PC-3 (cell line): ENCODE measurements at regions not wholly inside any gene's neighbourhood (a gene's known extent, or its start where the extent isn't known, plus 50 kb on each side); places are given as distances from the start of the nearest gene placed in this dataset.

Experiments used
- ATAC-seq: fragments of 200-7000 bp; cut with Tn5 transposase; 2 replicates; pipeline ENCODE4 v1.9.1; 2020; ENCODE audit warnings: mild to moderate bottlenecking, moderate library complexity
- BruUV-seq: library from RNA; stranded (reverse); fragments of 400-500 nt; replicated peaks from 2 replicates; lab custom pipeline; 2021; lab: Mats Ljungman, UMichigan
- CTCF ChIA-PET: fragments of 300-600 bp; sonication (Branson Sonifier 250); formaldehyde crosslinking; loops from one replicate; lab custom pipeline; 2022; ENCODE audit warnings: antibody characterized with exemption; lab: Charles Lee
- POLR2A ChIA-PET: fragments of 300-600 bp; sonication (Branson Sonifier 250); formaldehyde crosslinking; loops from one replicate; lab custom pipeline; 2022; ENCODE audit warnings: antibody characterized with exemption; ENCODE audit not compliant: unreplicated experiment; lab: Charles Lee
- DNase-seq: peaks from one replicate; pipeline ENCODE4 v3.0.0-alpha.2; 2015
- H2AFZ ChIP-seq: fragments of 300-600 bp; sonication (generic); 2 replicates; pipeline ENCODE4 v1.6.0; 2016; ENCODE audit warnings: antibody characterized with exemption, low read length
- H3F3A ChIP-seq: fragments of 300-600 bp; sonication (generic); one replicate; pipeline ENCODE4 v1.6.0; 2017; ENCODE audit warnings: antibody characterized with exemption, low read length, control low read depth, mild to moderate bottlenecking; ENCODE audit not compliant: unreplicated experiment
- H3K27ac ChIP-seq: fragments of 300-600 bp; sonication (generic); 2 replicates; pipeline ENCODE4 v1.5.1; 2016; ENCODE audit warnings: mild to moderate bottlenecking, low read length
- H3K27me3 ChIP-seq: fragments of 300-600 bp; sonication (generic); 2 replicates; pipeline ENCODE4 v1.6.1; 2016; ENCODE audit warnings: low read length, mixed read lengths
- H3K36me3 ChIP-seq: fragments of 300-600 bp; sonication (generic); 2 replicates; pipeline ENCODE4 v1.6.1; 2016; ENCODE audit warnings: low read depth, mixed run types, low read length, mixed read lengths
- H3K4me1 ChIP-seq: fragments of 300-600 bp; sonication (generic); 2 replicates; pipeline ENCODE4 v1.5.1; 2016; ENCODE audit warnings: low read length; ENCODE audit not compliant: insufficient read depth
- H3K4me2 ChIP-seq: fragments of 300-600 bp; sonication (generic); 2 replicates; pipeline ENCODE4 v1.6.0; 2016; ENCODE audit warnings: low read length
- H3K4me3 ChIP-seq: fragments of 300-600 bp; sonication (generic); 2 replicates; pipeline ENCODE4 v1.5.1; 2016; ENCODE audit warnings: mild to moderate bottlenecking, low read length, mixed read lengths
- H3K79me2 ChIP-seq: fragments of 300-600 bp; sonication (generic); 2 replicates; pipeline ENCODE4 v1.6.1; 2017; ENCODE audit warnings: low read length, mixed read lengths
- H3K9ac ChIP-seq: fragments of 300-600 bp; sonication (generic); 2 replicates; pipeline ENCODE4 v1.6.0; 2016; ENCODE audit warnings: mild to moderate bottlenecking, low read length
- H3K9me2 ChIP-seq: fragments of 300-600 bp; sonication (generic); replicated peaks from 2 replicates; pipeline ENCODE4 v1.6.1; 2016; ENCODE audit warnings: mixed run types, low read length, mixed read lengths
- H3K9me3 ChIP-seq: fragments of 300-600 bp; sonication (generic); 2 replicates; pipeline ENCODE4 v1.6.1; 2016; ENCODE audit warnings: low read length, mixed read lengths
- H4K20me1 ChIP-seq: fragments of 300-600 bp; sonication (generic); 2 replicates; pipeline ENCODE4 v1.6.1; 2016; ENCODE audit warnings: low read length, mixed read lengths
- EZH2 ChIP-seq: fragments of 300-600 bp; sonication (generic); IDR thresholded peaks from one replicate; pipeline ENCODE4 v1.6.1; 2017; ENCODE audit warnings: antibody characterized with exemption, mild to moderate bottlenecking, low read length; ENCODE audit not compliant: unreplicated experiment
- EZH2phosphoT487 ChIP-seq: fragments of 300-600 bp; sonication (generic); IDR thresholded peaks from 2 replicates; pipeline ENCODE4 v1.6.1; 2018; ENCODE audit warnings: mild to moderate bottlenecking, antibody characterized with exemption, low read length, borderline replicate concordance
- intact Hi-C: fragments of 100-400 bp; cut with micrococcal nuclease; formaldehyde crosslinking; loops from 2 replicates; pipeline ENCODE4 v1.9.0; 2023
- TF ChIP-seq, protein P1 (sequence below): fragments of 300-600 bp; sonication (generic); conservative IDR thresholded peaks from 2 replicates; pipeline ENCODE4 v1.5.1; 2017; ENCODE audit warnings: antibody characterized with exemption, low read depth, mild to moderate bottlenecking, low read length

DNA sequence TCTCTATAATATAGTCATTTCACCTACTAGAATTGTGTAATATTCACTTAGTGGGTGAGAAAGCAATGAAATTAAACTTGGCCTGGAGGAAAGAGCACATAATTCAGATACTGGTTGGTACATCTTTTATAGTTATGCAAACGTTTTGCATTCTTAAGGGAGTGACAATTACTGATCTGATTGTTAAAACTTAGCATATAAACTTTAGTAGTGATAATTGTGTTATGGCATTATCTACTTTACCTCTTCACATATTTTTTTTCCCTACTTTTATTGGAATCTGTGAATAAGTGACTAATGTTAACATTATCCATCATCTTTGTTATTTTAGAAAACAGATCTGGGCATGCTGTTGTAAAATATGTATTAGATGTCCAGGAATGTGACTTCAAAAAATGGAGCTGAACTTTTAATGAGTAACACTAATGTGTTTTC lies 217.4 kb upstream of the GIMD1 start:
- no peaks in the 10 kb centered on the region for H3K36me3 ChIP-seq
- TF ChIP-seq EZH2phosphoT487 = no peak
- TF ChIP-seq EZH2 = no peak
- TF ChIP-seq, protein P1, sequence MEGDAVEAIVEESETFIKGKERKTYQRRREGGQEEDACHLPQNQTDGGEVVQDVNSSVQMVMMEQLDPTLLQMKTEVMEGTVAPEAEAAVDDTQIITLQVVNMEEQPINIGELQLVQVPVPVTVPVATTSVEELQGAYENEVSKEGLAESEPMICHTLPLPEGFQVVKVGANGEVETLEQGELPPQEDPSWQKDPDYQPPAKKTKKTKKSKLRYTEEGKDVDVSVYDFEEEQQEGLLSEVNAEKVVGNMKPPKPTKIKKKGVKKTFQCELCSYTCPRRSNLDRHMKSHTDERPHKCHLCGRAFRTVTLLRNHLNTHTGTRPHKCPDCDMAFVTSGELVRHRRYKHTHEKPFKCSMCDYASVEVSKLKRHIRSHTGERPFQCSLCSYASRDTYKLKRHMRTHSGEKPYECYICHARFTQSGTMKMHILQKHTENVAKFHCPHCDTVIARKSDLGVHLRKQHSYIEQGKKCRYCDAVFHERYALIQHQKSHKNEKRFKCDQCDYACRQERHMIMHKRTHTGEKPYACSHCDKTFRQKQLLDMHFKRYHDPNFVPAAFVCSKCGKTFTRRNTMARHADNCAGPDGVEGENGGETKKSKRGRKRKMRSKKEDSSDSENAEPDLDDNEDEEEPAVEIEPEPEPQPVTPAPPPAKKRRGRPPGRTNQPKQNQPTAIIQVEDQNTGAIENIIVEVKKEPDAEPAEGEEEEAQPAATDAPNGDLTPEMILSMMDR = no peak
- H2AFZ ChIP-seq = no peak overlapping the region
- no peaks in the 10 kb centered on the region for H3K27me3 ChIP-seq
- H3K27ac ChIP-seq = 0 out of 2 replicates have a peak overlapping the region, but pooled peaks have one; percentile 6
- H3K9me2 ChIP-seq = no peaks in the 10 kb centered on the region
- peaks cover 53% of the 10 kb centered on the region for H3K4me1 ChIP-seq
- no peaks in the 10 kb centered on the region for H3K9me3 ChIP-seq
- H3K4me3 ChIP-seq = no peak overlapping the region
- intact Hi-C loops = loop anchor here (10.0 kb wide), 1 partner anchor 219 kb away; no protein-coding TSS in a partner anchor
- H3K79me2 ChIP-seq = no peaks in the 10 kb centered on the region
- peaks cover 14% of the 10 kb centered on the region for H3F3A ChIP-seq
- CTCF ChIA-PET = no interaction called here
- ATAC-seq (peak; percentile 6; the same call in 1 of the 2 replicates), DNase-seq (peak; percentile 48)
- BruUV-seq = no TSS peak
- H4K20me1 ChIP-seq = no peaks in the 10 kb centered on the region
- POLR2A ChIA-PET = no interaction called here
- H3K9ac ChIP-seq = no peak overlapping the region
- 0 out of 2 replicates have a peak overlapping the region, but pooled peaks have one; percentile 6 for H3K4me2 ChIP-seq

DNA sequence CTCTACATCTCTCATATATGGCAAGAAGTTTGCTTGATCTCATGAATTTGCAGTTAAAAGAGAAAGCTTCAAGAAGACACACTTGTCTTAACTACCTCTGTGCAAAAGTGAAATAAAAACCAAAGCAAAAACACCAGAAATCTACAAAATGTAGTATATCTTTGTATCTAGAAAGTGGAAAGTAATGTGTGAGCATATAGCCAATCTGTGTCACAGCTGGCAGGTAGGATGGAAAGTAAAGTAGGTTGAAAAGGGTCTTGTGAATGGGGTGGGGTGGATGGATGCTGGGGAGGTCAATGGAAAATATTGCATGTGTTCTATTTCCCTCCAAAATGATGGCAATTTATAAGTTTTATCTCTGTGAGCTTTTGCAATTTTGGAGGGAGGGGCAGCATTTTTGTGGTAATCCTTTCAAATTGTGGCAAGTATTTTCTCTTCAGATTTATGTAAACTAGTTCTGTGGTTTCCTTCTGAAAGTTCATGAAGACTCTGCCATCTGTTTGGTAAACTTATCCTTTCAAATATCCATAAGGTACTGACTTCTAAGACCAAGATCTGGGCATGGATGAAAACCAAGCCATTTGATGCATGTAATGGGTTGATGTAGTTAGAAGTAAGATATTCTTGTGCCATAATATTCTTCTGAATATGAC lies 215.9 kb upstream of the GIMD1 start:
- Histone ChIP-seq H3K4me2 (peak overlapping the region; percentile 55), H2AFZ (no peak overlapping the region), H4K20me1 (no peaks in the 10 kb centered on the region), H3K9me3 (no peaks in the 10 kb centered on the region), H3K36me3 (no peaks in the 10 kb centered on the region), H3K9me2 (no peaks in the 10 kb centered on the region), H3F3A (peaks cover 14% of the 10 kb centered on the region), H3K27me3 (no peaks in the 10 kb centered on the region), H3K9ac (no peak overlapping the region), H3K79me2 (no peaks in the 10 kb centered on the region), H3K27ac (peak overlapping the region; percentile 61), H3K4me1 (peaks cover 53% of the 10 kb centered on the region), H3K4me3 (no peak overlapping the region)
- TF ChIP-seq, protein P1 = no peak
- no peak for TF ChIP-seq EZH2
- no peak for TF ChIP-seq EZH2phosphoT487
- POLR2A ChIA-PET = no interaction called here
- ATAC-seq = no peak
- CTCF ChIA-PET = no interaction called here
- no TSS peak for BruUV-seq
- DNase-seq = peak; percentile 7
- intact Hi-C loops = loop anchor here (10.0 kb wide), 1 partner anchor 220 kb away; no protein-coding TSS in a partner anchor

DNA sequence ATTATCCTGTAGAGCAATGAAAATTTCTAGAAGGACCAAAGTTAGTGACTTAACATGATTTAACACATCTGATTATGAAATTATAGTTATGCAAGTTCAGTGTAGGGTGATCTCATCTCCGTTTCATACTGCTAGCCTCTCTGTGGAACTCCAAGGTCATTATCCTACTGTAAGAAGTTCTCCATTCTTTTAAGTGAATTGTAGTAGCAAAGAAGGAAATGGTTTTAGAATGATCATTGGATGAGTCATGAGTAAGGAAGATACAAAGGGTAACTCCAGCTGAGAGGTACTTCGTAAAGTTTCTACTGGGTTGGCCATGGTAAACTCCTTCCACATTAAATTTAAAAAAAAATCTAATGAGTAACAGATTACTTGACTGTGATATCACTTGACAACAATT lies 215.0 kb upstream of the GIMD1 start:
- ATAC-seq (peak; percentile 86), DNase-seq (peak; percentile 81)
- BruUV-seq = no TSS peak
- Histone ChIP-seq H3K79me2 (no peaks in the 10 kb centered on the region), H3K9me3 (no peaks in the 10 kb centered on the region), H3K36me3 (no peaks in the 10 kb centered on the region), H2AFZ (no peak overlapping the region), H4K20me1 (no peaks in the 10 kb centered on the region), H3K4me2 (peak overlapping the region; percentile 66), H3K27me3 (no peaks in the 10 kb centered on the region), H3F3A (peaks cover 14% of the 10 kb centered on the region), H3K9me2 (no peaks in the 10 kb centered on the region), H3K4me1 (peaks cover 53% of the 10 kb centered on the region), H3K9ac (no peak overlapping the region), H3K4me3 (0 out of 2 replicates have a peak overlapping the region, but pooled peaks have one; percentile 15), H3K27ac (peak overlapping the region; percentile 61)
- intact Hi-C loops = loop anchor here (1.0 to 10.0 kb wide), 2 partner anchors 42 to 221 kb away; no protein-coding TSS in a partner anchor
- ChIA-PET POLR2A (no interaction called here), CTCF (no interaction called here)
- TF ChIP-seq, protein P1 = no peak
- no peak for TF ChIP-seq EZH2
- no peak for TF ChIP-seq EZH2phosphoT487
